GM19397 (cell line): ENCODE measurements at regions not wholly inside any gene's neighbourhood (a gene's known extent, or its start where the extent isn't known, plus 50 kb on each side); places are given as distances from the start of the nearest gene placed in this dataset.
"Not testable (repeated sequence)": the region's sequence is repeated elsewhere in the genome, so short reads cannot be mapped to it uniquely, and the experiment has no call there.

ENCODE experiments used
- ATAC-seq: cut with Tn5 transposase; IDR thresholded peaks from one replicate; pipeline ENCODE4 v1.9.1; 2021; ENCODE audit warnings: mild to moderate bottlenecking, moderate library complexity; ENCODE audit not compliant: unreplicated experiment

DNA sequence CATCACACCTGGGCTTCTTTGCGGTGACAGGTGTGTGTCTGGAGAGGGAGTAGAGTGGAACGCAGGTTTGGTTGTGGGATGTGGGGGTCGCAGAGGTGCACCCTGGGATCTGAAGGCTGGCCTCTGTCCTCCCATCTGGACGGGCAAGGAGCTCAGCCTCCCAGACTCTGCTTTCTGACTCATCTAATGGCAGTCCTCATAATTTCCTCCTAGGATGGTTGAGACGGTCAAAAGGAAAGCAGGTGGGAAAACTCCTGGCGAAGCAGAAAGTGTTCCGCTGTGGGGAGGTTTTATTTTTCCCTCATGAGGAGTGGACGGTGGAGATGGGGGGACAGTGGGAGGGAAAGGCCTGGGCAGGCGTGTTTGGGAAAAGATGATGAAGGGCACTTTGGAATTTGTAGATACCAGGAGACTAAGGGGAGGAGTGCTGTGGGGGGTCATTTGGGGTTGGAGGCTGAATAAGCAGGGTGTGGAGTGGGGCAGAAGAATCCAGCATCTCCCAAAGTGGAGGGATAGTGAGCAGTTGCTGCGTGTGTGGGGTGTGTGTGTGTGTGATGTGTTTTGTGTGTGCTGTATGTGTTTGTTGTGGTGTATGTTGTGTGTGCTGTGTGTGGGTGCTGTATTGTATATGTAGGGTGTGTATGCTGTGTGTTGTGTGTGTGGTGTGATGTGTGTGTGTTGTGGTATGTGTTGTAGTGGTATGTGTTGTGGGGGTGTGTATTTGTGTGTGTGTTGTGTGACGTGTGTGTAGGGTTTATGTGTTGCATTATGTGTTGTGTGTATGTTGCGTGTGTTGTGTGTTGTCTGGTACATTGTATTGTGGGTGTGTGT lies 97.2 kb upstream of the PODXL start:
- no peak for ATAC-seq

- no peak for ATAC-seq
Observed at GRCh38 chr7:131652934-131653333, 96.5 kb upstream of the PODXL start.

GRCh38 chr7:131652194-131652593 lies 95.8 kb upstream of the PODXL start:
- ATAC-seq, result no peak

- no peak for ATAC-seq
Observed at GRCh38 chr7:131649879-131650278, 93.5 kb upstream of the PODXL start.

DNA sequence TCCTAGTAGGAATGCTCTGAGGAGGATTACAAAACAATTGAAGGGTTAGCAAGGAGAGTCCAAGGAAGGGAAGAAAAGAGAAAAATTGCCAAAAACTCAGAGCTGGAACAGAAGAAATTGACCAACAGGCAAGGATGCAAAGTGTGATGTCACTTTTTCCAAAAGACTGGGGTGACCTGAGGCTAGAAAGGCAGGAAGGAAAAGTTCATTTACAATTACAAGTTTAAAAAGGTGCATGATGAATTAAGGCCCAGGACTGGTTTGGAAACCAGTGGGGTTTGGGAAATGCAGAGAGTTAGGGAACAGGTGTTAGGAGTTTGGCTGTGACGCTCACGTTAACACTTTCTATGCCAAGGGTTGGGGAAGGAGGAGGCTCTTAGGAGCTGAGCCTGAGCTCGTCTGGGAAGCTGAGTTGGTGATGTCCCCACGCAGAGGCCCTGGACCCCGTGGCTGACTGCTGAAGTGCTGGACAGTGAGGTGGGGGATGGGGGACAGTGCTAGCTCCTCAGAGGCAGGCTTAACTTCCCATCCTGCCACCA lies 92.6 kb upstream of the PODXL start:
- ATAC-seq, result no peak

DNA sequence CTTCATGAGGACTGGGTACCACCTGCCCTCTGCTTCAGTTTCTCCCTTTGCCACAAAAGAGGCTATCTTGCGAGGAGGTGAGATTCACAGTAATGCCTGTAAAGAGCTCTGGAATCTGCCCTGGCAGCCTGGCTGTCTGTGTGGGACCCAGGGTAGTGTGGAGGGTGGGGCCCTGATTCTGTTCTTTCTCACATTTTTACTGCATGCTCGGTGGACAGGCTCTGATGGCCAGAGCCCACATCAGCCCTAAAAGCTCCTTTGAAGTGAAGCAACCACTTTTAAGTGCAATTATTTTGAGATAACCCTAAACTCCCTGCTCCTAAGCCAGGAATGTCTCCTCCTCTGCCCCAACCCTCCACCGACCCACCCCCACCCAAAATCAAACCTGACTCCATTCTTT lies 92.1 kb upstream of the PODXL start:
- ATAC-seq, result no peak

GRCh38 chr7:131646203-131646602 lies 89.8 kb upstream of the PODXL start:
- ATAC-seq, result no peak

DNA sequence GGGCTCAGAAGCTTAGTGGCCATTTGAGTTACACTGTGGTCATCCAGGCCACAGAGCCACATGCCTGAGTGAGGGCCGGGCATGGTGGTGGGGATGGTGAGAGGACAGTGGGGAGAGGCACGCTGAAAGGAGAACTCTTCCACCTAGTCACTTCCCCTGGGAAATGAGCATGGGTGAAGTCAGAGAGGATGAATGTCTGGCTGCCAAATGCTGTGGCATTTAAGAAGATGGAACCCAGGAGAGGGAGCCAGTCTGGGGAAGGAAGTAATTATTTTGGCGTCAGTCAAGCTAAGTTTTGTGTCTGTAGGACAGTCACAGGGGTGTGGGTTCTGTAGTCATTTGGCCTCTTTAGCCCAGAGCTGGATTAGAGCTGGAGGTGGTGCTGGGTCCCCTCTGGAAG lies 86.0 kb upstream of the PODXL start:
- ATAC-seq, result no peak

- ATAC-seq, result no peak
Observed at GRCh38 chr7:131640686-131641085, 84.3 kb upstream of the PODXL start.

DNA sequence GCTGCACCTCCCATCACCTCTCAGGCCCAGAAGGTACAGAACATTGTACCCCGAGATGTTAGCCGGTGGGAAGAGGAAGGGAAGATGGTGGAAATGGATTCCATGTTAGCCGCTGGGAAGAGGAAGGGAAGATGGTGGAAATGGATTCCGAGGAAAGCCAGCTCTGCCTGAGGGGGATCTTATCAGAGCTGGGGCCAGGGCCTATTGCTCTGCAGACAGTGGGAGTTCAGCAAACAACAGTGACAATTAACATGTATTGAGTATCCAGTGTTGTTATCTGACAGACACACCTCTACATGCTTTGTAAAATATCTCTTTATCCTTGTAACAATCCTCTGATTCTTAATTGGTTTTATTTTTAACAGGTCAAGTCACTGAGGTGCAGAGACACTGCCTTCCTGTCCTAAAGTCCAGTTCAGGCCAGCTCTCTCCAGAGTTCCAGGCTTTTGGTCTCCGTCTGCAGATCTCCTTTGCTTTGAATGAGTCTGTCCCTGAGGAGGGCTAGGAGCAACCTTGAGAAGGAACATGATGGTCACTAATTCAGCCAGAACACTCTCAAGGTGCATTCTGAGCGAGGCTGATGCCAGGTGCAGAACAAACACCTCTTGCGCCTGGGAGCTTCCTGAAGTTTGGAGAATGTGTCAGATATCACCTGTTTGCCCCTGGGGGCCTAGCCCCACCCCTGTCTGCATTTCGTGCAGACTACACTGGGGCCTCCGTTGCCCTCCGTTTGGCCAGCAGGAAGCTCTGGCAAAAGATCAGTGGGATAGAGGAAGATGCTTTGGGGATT lies 82.4 kb upstream of the PODXL start:
- no peak for ATAC-seq

- ATAC-seq, result no peak
Observed at GRCh38 chr7:131637859-131638258, 81.4 kb upstream of the PODXL start.

DNA sequence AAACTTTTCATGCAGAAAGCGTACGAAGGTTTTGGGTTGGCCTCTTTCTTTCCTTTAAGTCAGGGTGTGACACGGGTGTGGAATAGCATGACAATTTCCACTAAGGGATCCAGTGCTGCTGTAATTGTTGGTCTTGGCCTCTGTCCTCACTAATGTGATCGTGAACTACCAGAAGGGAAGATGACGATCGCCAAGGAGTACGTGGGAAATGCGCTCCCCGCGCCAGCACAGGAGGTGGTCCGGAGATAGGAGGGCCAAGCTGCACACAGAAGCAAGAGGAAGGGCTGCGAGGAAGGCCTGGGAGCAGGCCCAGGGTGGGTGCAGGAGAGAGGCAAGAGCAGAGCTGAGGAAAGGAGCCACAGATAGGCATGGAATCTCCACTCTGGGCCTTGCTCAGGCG lies 79.7 kb upstream of the PODXL start:
- no peak for ATAC-seq

DNA sequence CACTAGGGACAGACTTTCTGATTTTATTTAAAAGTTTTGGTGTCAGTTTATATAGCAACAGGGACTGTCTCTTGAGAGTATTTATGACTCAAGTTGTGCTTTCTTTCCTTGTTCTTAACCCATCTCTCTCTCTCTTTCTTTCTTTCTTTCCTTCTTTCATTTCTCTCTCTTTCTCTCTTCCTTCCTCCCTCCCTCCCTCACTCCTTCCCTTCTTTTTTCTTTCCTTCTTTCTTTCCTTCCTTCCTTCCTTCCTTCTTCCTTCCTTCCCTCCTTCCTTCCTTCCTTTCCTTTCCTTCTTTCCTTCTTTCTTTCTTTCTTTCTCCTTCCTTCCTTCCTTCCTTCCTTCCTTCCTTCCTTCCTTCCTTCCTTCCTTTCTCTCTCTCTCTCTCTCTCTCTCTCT lies 77.8 kb upstream of the PODXL start:
- not testable (repeated sequence) for ATAC-seq

DNA sequence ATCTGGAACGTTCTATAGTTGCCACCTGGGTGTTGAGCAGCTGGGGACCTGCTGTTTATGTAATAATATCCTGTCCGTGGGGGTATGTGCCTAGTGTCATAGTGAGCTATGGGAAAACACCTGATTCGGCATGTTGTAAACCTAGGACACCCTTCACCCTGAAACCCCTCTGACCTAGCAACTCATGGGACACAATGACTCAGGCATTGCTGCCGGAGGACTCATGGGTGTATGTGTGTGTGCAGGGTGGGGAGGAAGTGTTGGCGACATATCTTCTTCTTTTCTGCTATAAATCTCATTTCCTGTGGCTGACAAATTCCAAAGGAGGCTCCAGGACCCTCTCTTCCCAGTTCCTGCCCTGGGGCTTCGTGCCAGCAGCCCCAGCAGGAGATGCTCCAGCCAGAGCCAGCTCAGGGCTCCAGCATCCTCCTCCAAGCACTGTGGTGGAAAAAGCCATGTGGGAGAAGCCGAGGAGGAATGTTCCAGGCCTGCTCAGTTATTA lies 77.0 kb upstream of the PODXL start:
- ATAC-seq, result no peak

- no peak for ATAC-seq
Observed at GRCh38 chr7:131630427-131630826, 74.0 kb upstream of the PODXL start.

DNA sequence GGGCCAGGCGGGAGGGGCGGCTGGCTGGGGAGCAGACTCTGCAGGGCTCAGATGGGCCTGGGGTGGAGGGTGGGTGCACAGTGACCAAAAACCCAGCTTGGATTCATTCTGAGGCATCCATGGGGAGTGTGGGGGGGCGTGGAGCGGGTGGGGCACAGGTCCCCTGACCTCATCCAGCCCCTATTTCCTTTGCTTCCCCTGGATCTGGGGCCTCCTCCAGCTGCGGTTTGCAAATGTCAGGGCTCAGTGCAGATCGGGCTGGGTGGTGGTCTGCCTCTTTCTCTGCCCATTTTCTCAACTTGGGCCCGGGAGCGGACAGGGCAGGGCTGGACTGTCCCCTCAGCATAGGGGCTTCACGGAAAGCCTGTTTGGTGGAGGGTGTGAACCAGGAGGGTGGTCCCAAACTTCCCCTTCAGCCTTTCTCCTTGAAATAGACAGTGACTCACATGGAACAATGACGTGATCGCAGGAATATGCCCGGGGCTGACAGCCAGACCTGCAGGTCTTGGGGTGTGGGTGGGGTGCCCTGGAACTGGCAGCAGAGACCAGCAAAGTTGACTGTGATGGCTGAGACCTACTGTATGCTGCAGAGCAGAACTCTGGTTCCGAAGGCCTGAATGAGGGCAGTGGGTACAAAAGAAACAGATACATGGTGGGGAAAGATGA lies 72.9 kb upstream of the PODXL start:
- no peak for ATAC-seq

DNA sequence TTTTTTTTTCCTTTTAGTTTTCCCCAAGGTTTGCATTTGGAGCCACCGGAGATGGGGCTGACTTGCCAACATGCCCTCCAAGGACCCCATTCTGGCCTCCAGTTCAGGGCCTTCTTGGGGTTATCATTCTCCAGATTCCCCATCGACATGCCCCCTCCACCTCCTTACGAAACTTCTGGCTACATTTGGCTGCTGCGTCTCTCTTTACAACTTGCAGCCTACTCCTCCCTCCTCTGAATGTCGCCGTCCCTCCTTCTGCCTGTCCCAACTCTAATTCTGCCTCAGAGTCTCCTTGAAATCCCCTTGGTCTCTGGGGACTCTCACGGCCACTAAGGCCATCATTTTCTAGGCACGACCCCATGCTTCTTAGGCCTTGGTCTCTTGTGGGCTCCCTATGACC lies 72.2 kb upstream of the PODXL start:
- no peak for ATAC-seq

DNA sequence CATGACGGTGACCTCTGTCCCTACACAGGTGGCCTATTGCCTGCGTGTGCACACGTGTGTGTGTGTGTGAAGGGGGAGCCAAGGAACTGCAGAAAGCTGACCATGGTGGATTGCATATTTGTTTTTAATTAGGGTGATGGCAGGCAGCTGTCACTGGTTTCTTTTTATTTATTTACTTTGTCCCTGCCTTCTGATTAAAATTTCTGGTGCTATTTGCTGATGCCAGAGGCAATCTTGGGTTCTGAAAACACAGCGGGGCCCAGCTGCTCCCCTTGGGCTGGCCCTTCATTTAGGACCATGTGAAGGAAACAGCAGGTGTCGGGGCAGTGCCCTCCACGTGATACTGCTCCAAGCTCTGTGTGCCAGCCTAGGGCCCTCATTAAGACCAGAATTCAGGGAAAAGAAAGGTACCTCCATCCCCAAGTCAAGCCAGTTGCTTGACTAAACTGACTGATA lies 71.3 kb upstream of the PODXL start:
- ATAC-seq, result no peak

GRCh38 chr7:131626643-131627042 lies 70.2 kb upstream of the PODXL start:
- no peak for ATAC-seq

GRCh38 chr7:131625817-131626372 lies 69.5 kb upstream of the PODXL start:
- ATAC-seq, result no peak

- not testable (repeated sequence) for ATAC-seq
Observed at GRCh38 chr7:131625345-131625744, 68.9 kb upstream of the PODXL start.
